Endothelial cell (in vitro differentiated cells): ENCODE measurements at regions not wholly inside any gene's neighbourhood (a gene's known extent, or its start where the extent isn't known, plus 50 kb on each side); places are given as distances from the start of the nearest gene placed in this dataset.

ENCODE experiments used
- DNase-seq: peaks from one replicate; pipeline ENCODE4 v3.0.0; 2021; ENCODE audit warnings: low spot score
- H3K27ac Mint-ChIP-seq: one replicate; pipeline ENCODE4 v1.8.0; 2021; ENCODE audit warnings: mixed read lengths, inconsistent platforms; ENCODE audit not compliant: unreplicated experiment
- H3K27me3 Mint-ChIP-seq: one replicate; pipeline ENCODE4 v1.8.0; 2021; ENCODE audit warnings: mild to moderate bottlenecking, moderate library complexity, mixed read lengths, inconsistent platforms; ENCODE audit not compliant: unreplicated experiment
- H3K36me3 Mint-ChIP-seq: one replicate; pipeline ENCODE4 v1.8.0; 2021; ENCODE audit warnings: mild to moderate bottlenecking, low read depth, mixed read lengths, inconsistent platforms; ENCODE audit not compliant: unreplicated experiment
- H3K4me1 Mint-ChIP-seq: one replicate; pipeline ENCODE4 v1.8.0; 2021; ENCODE audit warnings: mild to moderate bottlenecking, mixed read lengths, inconsistent platforms; ENCODE audit not compliant: unreplicated experiment
- H3K4me3 Mint-ChIP-seq: one replicate; pipeline ENCODE4 v1.8.0; 2021; ENCODE audit warnings: mild to moderate bottlenecking, mixed read lengths, inconsistent platforms; ENCODE audit not compliant: unreplicated experiment
- H3K9me3 Mint-ChIP-seq: one replicate; pipeline ENCODE4 v1.8.0; 2021; ENCODE audit warnings: mixed read lengths, inconsistent platforms; ENCODE audit not compliant: unreplicated experiment
- CTCF ChIP-seq: fragments of 200-600 bp; sonication (generic); IDR thresholded peaks from one replicate; pipeline ENCODE4 v1.5.0; 2021; ENCODE audit warnings: antibody characterized with exemption; ENCODE audit not compliant: unreplicated experiment

GRCh38 chr4:116866106-116866505 lies 219.3 kb downstream of the TRAM1L1 start:
- Mint-ChIP-seq H3K27ac (no peak overlapping the region), H3K4me3 (no peak overlapping the region), H3K36me3 (no peaks in the 10 kb centered on the region), H3K4me1 (peaks cover 6% of the 10 kb centered on the region), H3K27me3 (no peaks in the 10 kb centered on the region), H3K9me3 (no peaks in the 10 kb centered on the region)
- no peak for DNase-seq
- no peak for TF ChIP-seq CTCF

GRCh38 chr4:116862592-116862991 lies 222.8 kb downstream of the TRAM1L1 start:
- Mint-ChIP-seq H3K4me3 (no peak overlapping the region), H3K4me1 (no peaks in the 10 kb centered on the region), H3K27me3 (no peaks in the 10 kb centered on the region), H3K9me3 (no peaks in the 10 kb centered on the region), H3K27ac (no peak overlapping the region), H3K36me3 (no peaks in the 10 kb centered on the region)
- TF ChIP-seq CTCF: no peak
- DNase-seq: no peak

- H3K27ac Mint-ChIP-seq: no peak overlapping the region
- no peak overlapping the region for H3K4me3 Mint-ChIP-seq
- H3K27me3 Mint-ChIP-seq: no peaks in the 10 kb centered on the region
- H3K36me3 Mint-ChIP-seq: no peaks in the 10 kb centered on the region
- DNase-seq: no peak
- no peak for TF ChIP-seq CTCF
- no peaks in the 10 kb centered on the region for H3K4me1 Mint-ChIP-seq
- H3K9me3 Mint-ChIP-seq: no peaks in the 10 kb centered on the region
These were observed 224.5 kb downstream of the TRAM1L1 start for GRCh38 chr4:116860891-116861290.

GRCh38 chr4:116849620-116850019 lies 235.8 kb downstream of the TRAM1L1 start:
- Mint-ChIP-seq H3K36me3 (no peaks in the 10 kb centered on the region), H3K9me3 (no peaks in the 10 kb centered on the region), H3K4me1 (no peaks in the 10 kb centered on the region), H3K27me3 (no peaks in the 10 kb centered on the region), H3K4me3 (no peak overlapping the region), H3K27ac (no peak overlapping the region)
- no peak for DNase-seq
- TF ChIP-seq CTCF: no peak

- Mint-ChIP-seq H3K36me3 (no peaks in the 10 kb centered on the region), H3K9me3 (no peaks in the 10 kb centered on the region), H3K4me1 (no peaks in the 10 kb centered on the region), H3K4me3 (no peak overlapping the region), H3K27me3 (no peaks in the 10 kb centered on the region), H3K27ac (no peak overlapping the region)
- TF ChIP-seq CTCF: no peak
- DNase-seq: no peak
These were observed 237.8 kb downstream of the TRAM1L1 start for GRCh38 chr4:116847616-116848015.
